HG02642 (cell line): ENCODE measurements at regions not wholly inside any gene's neighbourhood (a gene's known extent, or its start where the extent isn't known, plus 50 kb on each side); places are given as distances from the start of the nearest gene placed in this dataset.

Experiments
- ATAC-seq: cut with Tn5 transposase; IDR thresholded peaks from one replicate; pipeline ENCODE4 v1.9.1; 2021; ENCODE audit warnings: mild to moderate bottlenecking; ENCODE audit not compliant: unreplicated experiment, poor library complexity

DNA sequence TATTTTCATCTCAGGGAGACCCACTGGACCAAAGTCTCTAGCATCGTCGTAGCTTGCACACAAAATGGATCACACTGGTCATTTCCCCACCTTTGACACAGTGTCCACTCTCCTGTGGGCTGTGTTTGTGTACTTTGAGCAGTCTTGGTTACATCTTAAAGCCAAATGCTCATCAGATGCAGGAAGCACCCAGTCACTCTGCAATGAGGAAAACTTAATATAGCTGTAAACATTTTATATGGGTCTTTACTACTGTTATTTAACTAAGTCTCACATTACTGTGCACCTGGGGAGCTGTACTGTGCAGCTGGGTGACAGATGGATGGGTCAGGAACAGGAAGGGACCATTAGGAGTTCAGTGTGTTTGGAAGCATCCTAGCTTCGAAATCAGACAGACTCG, 109.0 kb upstream of the CXCR4 start:
- no peak for ATAC-seq

DNA sequence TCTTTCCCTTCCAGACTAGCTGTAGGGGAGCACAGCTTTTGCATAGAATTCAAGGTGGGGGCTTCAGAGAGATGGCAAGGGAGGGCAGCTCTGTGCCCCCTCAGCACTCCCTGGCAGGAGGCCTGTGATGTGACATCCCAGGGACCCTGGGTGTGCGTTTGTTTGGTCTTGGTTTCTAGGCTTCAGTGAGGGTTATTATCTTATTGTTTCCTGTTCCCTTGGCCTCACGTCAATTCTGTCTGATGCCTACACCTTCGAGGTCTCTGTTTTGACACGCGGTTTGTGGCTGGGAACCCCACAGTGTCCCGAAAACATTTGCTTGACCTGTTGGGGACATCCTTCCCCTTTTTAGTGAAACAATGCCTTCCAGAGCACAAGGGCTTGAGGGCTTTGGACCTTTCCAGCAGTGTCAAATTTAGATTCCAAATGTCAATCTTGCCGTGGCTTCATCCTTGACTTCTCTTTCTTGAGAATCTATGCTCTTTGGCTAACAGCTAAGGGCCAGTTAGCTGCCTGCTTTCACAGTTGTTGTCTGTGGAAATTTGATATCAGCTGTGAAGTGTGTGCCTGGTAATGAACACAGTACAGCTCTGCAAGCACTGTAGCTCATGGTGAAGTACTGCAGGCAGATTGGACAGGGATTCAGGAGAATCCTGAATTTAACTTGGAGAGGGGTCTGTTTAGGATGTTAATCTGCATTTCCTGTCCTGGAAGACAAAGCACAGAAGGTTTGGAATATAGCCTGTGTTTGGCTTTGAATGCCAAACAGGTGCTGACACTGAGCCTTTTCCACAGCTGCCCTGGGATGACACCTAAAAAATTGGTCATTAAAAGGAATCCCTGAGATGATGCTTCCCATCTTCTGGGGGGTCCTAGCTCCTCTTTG, 108.2 kb upstream of the CXCR4 start:
- ATAC-seq, result peak; percentile 72

DNA sequence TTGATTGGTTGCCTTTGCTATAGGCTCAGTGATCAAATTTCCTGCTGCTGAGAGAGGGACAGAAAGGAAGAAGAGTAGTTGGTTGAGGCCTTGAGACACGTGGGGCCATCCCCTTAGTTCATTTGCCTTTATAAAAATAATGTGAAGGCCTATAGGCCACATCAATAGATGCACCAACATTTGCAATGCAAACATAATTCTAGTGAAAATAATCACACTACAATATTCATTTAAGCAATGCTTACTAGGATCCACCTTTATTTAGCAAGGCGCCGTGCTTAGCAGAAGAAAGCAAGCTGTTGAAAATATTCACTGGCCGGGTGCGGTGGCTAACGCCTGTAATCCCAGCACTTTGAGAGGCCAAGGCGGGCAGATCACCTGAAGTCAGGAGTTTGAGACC, 105.3 kb upstream of the CXCR4 start:
- no peak for ATAC-seq

DNA sequence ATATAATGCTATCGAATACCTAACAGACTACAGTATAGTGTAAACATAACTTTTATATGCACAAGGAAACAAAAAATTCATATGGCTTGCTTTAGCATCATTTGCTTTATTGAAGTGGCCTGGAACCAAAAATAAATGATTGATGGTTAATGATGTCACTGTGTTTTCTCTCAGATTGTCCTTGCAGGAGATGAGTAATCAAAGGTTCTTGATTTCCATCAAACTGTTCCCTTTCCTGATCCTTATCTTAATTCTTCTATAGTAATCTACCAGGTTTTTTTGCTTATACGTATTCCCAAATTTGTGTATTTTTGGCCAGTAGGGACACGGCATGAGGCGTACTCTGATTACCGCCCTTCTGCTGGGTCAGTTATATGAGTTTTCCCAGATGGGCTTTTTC, 104.9 kb upstream of the CXCR4 start:
- ATAC-seq, result no peak

DNA sequence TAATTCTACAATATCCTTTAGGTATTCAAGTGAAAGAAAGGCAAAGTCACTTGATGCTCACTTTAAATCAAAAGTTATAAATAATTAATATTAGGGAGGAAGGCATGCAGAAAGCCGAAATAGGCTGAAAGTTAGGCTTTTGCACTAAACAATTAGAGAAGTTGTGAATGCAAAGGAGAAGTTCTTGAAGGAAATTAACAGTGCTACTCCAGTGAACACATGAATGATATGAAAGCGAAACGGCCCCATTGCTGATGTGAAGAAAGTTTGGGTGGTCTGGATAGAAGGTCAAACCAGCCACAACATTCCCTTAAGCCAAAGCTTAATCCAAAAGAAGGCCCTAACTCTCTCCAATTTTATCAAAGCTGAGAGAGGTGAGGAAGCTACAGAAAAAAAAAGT, 103.1 kb upstream of the CXCR4 start:
- no peak for ATAC-seq

DNA sequence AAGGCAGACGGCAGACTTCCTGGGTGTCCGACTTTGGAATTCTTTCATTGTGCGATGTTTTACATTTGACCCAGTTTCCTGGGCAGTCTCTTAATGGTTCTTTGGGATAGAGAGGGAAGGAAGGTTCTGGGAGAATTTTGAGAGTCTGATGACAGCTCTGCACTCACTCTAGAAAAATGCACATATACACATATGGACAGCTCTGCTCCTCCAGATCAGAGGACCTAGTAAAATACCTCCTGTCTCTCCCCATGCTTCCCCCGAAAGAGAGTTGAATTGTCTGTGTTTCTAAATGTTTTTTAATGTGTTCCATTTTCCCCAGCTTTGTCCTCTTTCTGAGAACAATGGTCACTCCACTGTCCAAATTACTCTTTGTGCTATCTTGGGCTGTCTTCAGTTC, 102.0 kb upstream of the CXCR4 start:
- no peak for ATAC-seq

DNA sequence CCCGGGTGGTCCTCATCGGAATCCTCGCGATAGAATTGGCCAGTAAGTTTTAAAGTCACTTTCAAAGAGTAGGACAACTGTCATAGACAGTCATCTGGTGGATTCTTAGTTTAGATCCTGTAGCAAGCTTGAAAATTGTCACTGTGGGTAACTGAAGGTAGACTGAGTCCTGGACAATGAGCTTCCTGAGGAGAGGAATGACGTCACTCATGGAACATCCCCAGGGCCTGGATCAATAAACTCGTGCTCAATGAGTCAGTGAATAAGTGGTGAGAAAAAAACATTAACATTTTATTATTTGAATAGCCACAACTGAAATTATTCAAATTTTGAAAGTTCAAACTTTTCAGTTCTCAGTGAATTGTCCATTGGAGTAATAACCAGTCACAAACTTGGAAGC, 101.4 kb upstream of the CXCR4 start:
- ATAC-seq, result no peak

DNA sequence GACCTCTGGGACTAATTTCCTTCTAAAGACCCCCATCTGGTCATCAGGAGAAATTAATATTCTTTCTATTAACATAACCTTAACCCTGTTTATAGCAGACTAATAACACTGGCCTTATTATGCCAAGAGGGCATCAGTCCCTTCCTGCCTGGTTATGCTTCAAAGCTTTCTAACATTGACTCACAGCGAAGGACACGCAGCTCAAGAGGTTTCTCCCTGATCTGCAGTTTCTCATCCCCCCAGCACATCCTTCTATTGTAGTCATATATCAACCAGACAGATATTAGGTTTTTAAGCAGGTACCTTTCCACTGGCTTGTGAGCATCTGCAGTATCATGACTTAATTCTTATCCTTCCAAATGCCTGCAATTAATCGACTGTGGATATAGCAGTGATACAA, 100.0 kb upstream of the CXCR4 start:
- peak; percentile 42 for ATAC-seq

DNA sequence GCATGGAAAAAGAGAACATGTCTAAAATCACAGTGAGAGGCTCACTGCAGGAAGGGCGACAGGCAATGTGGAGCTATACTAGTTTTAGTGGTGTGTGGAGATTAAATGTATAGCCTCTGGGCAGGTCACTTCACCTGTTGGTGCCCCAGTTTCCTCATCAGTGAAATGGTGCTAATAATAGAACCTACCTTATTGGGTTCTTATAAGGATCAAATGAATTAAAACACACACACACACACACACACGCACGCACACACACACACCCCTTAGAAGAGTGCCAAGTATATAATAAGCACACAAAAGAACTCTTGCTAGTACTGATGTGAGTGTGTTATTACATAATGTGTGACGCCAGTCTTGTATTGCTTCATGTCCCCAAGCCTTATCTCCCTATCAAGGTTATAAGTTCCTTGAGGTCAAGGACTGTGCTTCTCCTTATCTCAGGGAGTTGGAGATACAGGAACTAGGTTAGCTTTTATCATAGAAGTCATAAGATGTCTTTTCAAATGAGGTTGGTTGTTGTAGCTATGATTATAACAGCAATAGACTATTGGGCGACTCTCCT, 98.0 kb upstream of the CXCR4 start:
- no peak for ATAC-seq

DNA sequence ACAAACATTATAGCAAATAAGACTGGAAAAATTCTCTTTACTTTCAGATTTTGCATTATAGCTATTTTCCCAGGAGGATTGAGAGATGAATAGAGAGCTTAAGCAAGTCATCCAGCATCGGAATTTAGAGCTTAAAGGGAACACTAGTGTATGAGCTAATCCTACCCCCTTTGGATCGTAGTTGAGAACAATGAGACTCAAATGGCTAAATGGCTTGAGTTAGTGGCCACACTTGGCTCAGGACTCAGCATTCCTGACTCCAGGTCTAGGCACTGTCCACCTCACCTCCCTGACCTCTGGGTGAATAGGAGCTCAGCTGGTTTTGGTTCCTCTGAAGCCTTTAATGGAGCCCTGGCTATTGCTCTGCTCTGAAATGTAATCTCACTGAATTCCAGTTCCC, 97.5 kb upstream of the CXCR4 start:
- ATAC-seq, result no peak

DNA sequence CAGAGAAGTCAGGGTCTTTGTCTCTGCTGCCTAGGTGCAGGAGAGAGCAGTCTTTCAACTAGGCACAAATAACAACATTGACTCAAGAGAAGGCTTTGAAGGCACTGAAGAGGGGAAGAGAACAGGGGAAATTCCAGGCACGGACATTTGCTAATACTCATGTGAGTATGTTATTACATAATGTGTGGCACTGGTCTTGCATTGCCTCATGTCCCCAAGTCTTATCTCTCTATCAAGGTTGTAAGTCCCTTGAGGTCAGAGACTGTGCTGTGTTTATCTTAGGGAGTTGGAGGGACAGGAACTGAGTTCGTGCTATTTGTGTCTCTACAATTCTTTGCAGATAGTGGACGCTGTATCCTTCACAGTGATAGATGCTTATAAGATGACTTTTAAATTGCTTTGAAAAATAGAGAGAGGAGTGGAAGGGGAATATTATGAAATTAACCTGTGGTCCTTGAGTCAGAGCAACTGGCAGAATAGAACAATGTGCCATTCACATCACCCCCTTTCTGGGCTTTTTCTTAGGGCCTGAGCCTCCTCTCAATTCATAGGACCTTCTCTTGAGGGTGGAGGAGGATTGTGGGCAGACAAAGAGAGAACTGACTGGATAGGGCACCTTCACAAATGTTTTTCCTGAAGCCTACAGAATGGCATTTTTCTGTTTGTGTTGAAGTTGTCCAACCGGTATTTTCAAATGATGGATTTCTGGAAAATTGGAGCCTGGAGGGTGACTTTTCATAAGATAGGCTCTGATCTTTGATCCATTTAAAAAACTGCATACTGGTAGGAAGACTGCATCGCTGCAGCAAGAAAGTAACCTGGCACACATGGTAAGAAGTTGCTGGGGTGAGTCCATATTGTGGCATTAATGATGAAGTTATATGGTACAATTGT, 96.6 kb upstream of the CXCR4 start:
- ATAC-seq, result peak; percentile 38

DNA sequence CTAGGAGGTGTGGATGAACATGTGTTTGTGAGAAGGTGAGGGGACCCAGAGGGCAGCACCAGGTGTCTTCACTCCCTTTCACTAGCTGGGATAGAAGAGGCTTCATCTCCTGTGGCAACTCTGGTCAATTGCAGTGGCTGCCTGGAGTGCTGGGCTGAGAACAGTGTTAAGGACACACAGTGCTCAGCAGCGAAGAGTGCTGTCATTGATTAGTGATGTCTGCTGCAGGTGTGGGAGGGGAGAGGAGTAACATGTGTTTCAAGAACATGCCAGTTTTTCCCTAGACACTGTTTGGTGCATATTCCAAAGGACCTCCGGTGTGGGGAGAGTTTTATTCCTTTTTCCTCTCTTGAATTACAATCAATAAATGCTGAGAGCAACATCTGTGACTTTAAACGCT, 95.9 kb upstream of the CXCR4 start:
- no peak for ATAC-seq

DNA sequence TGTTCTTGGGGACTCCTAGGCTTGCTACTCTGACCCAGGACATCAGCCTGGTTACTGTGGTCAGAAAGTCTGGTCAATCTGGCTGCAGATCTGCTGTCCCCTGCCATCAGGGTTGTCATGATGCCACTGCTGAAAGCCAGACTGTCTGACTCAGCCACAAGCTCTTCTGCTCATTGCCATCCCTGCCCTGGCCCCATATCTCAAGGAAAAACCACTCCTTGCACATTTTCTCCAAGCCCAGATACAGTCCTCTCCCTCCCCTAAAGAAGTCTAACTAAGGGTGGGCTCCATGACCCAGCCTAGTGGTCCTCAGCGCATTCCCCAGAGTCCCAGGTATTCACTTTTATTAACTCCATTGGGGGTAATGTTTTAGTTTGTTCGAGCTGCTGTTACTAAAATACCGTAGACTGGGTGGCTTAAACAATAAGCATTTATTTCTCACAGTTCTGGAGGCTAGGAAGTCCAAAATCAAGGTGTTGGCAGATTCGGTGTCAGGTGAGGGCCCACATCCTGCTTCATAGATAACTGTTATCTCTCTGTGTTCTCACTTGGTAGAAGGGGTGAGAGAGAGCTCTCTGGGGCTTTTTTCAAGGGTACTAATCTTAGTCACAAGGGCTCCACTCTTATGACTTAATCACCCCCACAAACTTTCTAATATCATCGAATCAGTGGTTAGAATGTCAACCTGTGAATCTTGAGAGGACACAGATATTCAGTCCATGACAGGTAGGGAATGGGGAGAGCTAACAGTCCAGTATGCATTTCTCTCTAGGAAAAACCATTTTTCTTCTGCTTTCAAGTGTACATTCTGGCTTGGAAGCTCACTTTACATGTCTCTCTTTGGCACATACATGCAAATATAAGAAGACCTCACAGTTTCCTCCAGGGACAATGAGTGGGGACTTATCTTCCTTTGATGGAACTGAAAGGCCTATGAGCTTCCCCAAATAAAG, 94.8 kb upstream of the CXCR4 start:
- peak; percentile 76 for ATAC-seq

DNA sequence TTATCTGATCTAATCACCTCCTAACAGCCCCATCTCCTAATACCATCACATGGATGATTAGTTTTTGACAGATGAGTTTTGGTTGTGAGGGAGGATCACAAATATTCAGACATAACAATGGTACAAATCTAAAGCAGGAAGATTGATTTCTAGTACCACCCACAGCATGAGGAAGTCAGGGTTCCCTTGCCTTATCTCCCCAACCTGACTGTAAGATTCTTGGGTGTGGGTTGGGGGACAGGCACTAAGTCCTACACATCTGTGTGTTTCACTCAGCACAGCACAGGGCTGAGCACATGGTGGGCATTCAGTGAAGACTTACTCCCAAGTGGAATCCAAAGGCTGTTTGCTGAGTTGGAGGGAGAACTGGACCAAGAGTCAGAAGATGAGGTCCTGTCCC, 93.8 kb upstream of the CXCR4 start:
- ATAC-seq, result no peak

DNA sequence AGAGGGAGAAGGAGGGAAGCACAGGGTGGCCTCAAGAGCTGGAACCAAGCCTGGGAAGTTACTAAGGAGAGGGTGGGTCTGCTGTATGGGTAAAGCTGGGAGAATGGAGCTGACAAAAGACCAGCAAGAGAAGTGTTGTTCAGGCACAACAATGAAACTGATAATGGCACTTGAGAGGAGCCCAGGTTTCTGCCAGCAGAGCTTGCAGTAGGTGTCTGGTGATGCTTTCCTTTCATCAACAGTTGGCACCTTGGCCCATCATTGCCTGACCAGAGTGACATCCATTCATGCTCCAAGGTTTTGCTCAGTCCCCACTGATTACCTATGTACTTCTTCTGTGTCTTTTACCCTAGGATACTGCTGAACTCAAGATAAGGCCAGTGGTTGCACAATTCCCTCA, 92.9 kb upstream of the CXCR4 start:
- ATAC-seq, result no peak

DNA sequence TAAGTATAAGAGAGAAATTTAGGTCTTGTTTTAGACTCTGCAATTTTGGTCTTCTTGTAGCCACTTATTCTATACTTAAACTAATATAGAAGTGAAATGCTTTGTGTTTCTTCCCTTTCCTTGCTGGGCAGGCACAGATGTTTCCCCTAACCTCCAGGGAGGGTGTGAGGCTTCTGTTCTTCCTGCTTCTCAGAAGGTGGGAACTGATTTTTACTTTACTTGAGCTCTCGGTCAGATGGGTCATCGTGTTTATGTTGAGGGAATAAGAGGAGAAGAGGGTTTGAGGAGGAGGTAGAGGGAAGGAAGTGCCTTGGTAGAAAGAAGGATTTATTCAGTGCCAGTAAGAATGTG, 92.5 kb upstream of the CXCR4 start:
- no peak for ATAC-seq

DNA sequence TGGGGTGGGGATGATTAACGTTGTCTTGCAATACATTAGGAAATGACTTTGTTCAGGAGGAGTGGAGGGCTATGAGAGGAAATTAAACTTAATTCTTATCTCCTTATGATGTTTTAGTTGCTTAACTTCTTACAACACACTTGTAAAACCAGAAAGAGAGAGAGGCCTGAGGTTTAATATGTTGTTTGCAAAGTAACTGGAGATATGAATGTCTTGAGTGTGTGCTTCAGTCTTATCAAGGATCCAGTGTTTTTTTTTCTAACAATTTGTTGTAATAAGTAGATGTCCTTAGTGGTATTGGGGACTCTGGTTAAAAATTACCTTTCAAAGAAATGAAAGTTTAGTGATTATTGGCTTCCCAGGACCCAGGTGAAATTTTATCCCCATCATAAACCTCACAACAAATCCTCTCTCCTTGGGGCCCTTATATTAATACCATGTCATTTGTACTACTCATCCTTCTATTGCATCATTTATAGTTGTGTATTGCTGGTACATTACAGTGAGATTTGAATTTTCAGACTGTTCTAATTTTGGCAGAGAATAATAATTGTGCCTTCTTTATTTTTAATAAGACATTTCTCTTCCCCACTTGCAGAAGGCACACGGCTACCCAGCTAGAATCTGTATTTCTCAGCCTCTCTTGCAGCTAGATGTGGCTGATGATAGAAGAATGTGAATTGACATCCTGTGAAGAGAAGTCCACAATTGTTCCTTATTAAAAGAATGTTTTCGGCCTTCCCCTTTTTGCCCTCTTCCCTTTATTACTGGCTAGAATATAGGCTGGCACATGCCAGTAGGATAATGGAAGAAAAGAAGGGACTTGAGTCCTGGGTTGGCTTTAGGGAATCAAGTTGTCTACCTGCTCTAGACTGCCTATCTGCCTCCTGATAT, 91.9 kb upstream of the CXCR4 start:
- no peak for ATAC-seq

DNA sequence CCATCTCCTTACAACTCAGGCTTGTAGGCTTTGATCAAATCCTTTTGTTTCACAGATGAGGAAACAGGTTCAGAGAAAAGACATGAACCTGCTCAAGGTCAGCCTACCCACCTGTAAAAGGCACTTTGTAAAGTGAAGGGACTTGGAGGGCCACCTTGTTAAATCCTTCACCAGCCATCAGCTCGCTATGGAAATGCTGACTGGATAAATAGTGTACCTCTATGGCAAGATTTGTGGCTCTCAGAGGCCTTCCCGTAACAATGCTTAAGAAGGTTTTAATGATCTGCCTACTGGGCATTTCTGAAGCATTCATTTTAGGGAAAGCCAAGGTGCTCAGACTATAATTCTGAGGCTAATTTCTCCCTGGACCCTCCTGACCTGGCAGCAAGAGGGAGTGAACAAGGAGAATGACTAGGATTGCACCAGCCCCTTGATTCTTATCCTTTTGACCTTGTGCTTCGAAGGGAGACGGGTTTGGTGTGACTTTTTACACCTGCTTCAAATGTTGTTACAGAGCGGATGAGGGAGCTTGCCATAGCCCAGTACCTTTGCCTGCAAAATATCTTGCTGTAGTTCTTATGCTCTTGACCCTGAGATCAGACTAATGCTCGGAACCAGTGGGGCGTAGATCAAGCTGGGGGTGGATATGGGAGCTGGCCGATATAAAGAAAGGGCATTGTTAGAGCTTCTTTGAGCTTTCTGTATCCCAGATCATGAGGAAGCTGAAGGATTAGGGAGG, 90.9 kb upstream of the CXCR4 start:
- no peak for ATAC-seq

DNA sequence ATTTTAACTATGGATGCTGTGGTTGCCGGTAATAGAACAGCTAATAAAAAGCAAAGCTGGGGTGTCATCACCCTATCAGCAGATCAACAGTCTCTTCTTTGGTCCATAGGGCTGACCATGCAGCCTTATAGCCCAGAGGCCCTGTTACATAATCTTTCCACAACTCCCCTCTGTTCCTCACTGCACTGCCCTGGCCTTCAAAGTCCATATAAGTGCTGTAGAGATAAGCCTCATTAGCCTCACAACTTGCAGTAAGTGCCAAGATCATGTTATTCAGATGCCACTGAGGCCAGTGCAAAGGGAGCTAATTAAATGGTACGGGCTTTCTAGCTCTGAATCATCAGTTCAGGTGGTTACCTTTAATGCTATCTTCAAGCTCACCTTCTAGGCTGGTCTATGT, 89.7 kb upstream of the CXCR4 start:
- no peak for ATAC-seq
